HEK293T (cell line): ENCODE measurements at regions not wholly inside any gene's neighbourhood (a gene's known extent, or its start where the extent isn't known, plus 50 kb on each side); places are given as distances from the start of the nearest gene placed in this dataset.

Experiments used
- ELF4 ChIP-seq: fragments of 450-650 bp; IDR thresholded peaks from 2 replicates; pipeline ENCODE4 v1.6.1; 2017; ENCODE audit warnings: antibody characterized with exemption
- NFRKB ChIP-seq: fragments of 450-650 bp; IDR thresholded peaks from 2 replicates; pipeline ENCODE4 v1.6.1; 2016; ENCODE audit warnings: mild to moderate bottlenecking, moderate library complexity
- TARDBP ChIP-seq: fragments of 450-650 bp; IDR thresholded peaks from 2 replicates; pipeline ENCODE4 v1.6.1; 2016

DNA sequence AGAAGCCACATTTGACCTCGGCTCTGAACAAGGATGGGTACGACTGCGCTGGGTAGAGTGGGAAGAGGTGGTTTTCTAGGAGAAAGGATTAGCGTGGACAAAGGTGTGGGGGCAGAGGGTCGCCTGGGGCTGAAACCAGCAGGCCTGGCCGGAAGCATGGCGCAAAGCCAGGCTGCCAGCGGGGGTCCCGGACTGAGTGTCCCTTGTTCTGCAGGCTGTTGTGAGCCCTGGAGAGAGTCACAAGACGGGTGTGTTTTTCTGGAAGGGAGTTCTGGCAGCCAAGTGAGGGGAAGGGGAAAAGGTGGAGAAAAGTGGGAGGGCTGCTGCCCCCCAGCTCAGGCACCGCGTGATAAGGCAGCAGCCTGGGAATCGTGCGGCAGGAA lies 98.5 kb upstream of the MEF2A start:
- no peak for TF ChIP-seq NFRKB
- TF ChIP-seq ELF4 = no peak
- no peak for TF ChIP-seq TARDBP
